GM12874 (cell line): ENCODE measurements at regions not wholly inside any gene's neighbourhood (a gene's known extent, or its start where the extent isn't known, plus 50 kb on each side); places are given as distances from the start of the nearest gene placed in this dataset.

Source experiments
- CTCF ChIP-seq: IDR thresholded peaks from 2 replicates; pipeline ENCODE4 v1.5.1; 2011; ENCODE audit warnings: low read depth, mild to moderate bottlenecking, control low read depth, low read length, moderate library complexity; ENCODE audit not compliant: insufficient read depth

DNA sequence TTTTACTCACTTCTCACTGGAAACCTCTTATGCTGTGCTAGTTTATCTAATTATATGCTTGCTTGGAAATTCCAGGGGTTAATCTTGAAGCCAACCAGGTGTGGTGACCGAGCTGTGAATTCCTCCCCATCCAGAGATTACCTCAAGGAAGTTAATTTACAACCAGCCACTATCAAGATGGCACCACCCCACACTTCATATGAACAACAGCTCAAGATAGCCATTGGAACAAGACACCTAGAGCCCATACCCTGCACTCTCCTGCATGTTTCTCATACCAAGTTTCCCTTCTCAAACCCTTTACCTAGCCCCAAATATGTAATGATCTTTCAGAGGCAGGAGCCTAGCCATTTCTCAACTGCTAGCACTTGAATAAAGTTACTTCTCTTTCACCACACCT is 2156.9 kb upstream of the C9orf72 start:
- TF ChIP-seq CTCF: no peak

GRCh38 chr9:29740518-29740917 is 2167.2 kb upstream of the C9orf72 start:
- no peak for TF ChIP-seq CTCF

DNA sequence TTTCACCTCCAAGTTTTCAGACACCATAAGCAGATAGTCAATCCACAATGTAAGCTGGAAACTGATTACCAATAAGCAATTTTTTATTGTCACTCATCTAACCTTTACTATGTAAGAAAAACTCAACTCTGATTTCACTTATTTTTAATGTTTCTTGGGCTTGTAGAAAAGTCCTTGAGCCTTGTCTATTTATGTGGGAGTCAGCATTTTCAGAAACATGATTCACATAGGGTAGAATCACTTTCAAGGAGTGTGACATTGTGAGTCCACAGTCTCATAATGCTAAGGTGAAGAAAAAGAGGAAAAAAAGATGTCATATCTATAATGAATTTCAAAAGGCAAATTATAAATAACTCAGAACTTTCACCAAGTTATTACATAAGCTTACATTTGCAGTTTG is 2167.9 kb upstream of the C9orf72 start:
- TF ChIP-seq CTCF: no peak

GRCh38 chr9:29750062-29750461 is 2176.8 kb upstream of the C9orf72 start:
- TF ChIP-seq CTCF: no peak

GRCh38 chr9:29751226-29751625 is 2177.9 kb upstream of the C9orf72 start:
- TF ChIP-seq CTCF: no peak

DNA sequence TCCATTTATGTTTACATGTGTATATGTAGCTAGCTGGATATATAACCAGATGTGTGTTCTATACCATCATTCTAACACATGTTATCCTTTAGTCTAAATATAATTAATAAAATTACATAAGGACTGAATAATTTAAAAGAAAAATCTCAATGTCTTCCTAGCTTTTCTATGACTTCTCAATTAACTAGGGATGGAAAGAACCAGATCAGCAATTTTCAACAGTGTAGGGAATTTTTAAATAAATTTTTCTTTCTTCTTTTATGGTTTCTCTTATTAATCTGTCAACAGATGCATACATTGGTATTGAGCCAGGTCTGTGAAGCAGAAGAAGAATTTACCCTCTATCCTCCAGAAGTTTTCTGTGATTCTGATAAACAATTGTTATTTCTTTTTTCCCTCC is 2180.4 kb upstream of the C9orf72 start:
- no peak for TF ChIP-seq CTCF

GRCh38 chr9:29769019-29769418 is 2195.7 kb upstream of the C9orf72 start:
- no peak for TF ChIP-seq CTCF

GRCh38 chr9:29773676-29774075 is 2200.4 kb upstream of the C9orf72 start:
- TF ChIP-seq CTCF: no peak
